GM12872 (cell line): ENCODE measurements at regions not wholly inside any gene's neighbourhood (a gene's known extent, or its start where the extent isn't known, plus 50 kb on each side); places are given as distances from the start of the nearest gene placed in this dataset.

Experiments
- TF ChIP-seq, protein P1 (sequence below): IDR thresholded peaks from 3 replicates; pipeline ENCODE4 v1.5.1; 2011; ENCODE audit warnings: low read depth, mild to moderate bottlenecking, low read length, moderate library complexity; ENCODE audit not compliant: insufficient read depth

DNA sequence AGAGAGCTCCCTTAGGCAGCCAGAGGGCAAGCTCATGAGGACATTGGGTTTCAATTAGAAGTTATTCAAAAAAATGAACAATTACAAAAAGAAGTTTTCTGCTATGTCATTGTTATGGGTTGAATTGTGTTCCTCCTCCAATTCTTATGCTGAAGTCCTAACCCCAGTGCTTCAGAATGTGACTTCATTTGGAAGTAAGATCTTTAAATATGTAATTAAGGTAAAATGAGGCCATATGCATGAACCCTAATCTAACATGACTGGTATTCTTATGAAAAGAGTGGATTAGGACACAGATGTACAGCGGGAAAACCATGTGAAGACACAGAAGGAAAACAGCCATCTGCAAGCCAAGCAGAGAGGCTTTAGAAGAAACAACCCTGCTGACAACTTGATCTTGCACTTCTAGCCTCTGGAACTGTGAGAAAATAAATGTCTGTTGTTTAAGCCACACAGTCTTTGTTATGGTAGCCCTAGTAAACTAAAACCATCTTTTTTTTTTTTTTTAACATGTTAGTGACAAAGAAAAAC is 929.6 kb downstream of the EPHA3 start:
- TF ChIP-seq, protein P1, sequence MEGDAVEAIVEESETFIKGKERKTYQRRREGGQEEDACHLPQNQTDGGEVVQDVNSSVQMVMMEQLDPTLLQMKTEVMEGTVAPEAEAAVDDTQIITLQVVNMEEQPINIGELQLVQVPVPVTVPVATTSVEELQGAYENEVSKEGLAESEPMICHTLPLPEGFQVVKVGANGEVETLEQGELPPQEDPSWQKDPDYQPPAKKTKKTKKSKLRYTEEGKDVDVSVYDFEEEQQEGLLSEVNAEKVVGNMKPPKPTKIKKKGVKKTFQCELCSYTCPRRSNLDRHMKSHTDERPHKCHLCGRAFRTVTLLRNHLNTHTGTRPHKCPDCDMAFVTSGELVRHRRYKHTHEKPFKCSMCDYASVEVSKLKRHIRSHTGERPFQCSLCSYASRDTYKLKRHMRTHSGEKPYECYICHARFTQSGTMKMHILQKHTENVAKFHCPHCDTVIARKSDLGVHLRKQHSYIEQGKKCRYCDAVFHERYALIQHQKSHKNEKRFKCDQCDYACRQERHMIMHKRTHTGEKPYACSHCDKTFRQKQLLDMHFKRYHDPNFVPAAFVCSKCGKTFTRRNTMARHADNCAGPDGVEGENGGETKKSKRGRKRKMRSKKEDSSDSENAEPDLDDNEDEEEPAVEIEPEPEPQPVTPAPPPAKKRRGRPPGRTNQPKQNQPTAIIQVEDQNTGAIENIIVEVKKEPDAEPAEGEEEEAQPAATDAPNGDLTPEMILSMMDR, result no peak

DNA sequence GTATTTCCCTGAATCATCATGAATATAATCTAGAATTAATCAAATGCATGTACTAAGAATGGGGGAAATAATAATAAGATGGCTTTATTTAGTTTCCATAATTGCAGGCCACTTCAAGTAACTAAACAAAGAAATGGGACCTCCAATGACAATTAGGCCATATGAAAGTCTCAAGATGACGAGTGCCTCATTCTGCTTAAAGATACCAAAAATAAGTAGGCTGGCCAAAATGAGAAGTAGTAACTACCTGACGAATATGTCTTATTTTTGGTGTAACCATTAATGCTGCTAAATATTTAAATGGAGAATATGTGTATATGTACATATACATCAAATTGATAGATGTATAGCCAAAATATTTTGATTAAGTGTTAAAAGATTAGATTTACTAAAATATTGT is 932.6 kb downstream of the EPHA3 start:
- TF ChIP-seq, protein P1, result no peak

DNA sequence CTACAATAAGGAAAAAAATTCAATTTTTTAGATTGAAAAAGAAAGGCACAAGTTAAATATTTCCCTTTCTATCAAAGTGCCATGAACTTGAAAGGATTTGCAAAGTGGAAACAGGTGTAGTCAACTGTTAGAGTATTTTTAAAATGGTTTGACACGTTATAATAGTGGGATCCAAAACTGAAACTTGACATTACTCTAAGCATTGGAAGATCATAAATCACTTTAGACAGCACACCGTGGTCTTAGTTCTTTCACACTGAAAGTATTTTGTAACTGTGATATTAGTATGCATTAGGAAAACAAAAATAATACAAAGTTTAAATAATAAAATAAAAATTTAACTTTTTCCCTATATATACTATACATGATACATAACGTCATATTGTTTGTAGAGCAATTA is 933.1 kb downstream of the EPHA3 start:
- TF ChIP-seq, protein P1, result no peak

DNA sequence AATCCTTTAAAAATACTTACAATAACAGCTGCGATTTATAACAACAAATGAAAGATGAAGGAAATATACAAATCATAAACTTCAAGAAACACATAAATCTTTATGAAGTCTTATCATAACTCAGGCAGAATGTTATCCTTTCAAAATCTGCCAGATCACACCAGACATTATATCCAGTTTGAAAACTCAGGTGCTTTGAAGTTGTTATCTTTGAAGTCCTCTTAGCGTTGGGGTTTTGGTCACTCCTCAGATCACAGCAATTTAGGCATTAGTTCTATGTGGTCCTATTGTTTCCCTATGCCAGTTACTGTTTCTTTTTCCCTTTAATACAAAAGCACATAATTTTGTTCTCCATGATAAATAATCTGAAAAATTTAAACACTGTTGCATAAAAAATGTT is 934.6 kb downstream of the EPHA3 start:
- TF ChIP-seq, protein P1, result no peak

DNA sequence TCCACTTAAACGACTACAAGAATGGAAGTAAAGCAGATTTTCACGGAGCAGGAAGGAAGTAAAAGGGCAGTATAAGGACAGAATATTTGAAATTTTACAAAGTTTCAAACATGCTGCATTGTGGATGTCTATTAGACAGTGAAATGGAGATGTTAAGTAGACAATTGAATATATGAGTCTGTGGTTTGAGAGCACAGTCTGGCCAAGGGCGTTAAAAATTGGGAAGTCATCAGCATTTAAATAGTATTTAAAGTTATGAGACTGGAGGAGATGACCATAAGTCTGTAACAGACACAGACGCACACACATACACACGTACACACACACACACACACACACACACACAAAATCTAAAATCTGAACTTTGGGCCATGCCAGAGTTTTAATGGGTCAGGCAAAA is 935.9 kb downstream of the EPHA3 start:
- TF ChIP-seq, protein P1, result no peak

DNA sequence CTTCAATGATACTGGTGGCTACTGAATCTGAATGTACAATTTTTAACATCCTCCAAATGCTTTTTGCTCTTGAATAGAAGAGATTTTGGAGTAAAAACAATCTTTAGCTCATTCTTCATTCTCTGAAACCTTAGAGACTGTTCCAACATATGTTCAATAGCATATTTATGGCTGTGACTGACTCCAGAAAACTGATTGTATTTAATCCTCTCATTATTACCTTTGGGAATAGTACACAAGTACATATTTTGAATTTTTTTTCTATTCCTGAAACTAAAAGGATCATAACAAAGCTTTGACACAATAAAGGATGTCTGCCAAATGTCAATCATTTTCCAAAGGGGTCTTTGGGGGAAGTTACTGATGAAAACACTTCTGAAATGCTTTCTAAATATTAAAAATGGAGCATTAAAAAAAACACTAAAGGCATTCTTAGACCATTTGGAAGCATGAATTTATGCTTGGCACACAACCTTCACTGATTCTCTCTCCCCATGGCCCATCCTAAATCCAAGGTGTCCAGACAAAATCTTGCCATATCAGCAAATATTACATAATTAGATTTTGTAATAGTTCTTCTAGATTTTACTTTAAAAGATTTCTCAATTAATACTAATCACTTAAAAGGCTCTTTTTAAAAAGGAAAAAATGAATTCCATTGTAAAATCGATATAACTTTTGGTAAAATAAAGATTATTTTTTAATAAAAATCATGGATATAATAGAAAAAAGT is 936.8 kb downstream of the EPHA3 start:
- TF ChIP-seq, protein P1, result no peak

DNA sequence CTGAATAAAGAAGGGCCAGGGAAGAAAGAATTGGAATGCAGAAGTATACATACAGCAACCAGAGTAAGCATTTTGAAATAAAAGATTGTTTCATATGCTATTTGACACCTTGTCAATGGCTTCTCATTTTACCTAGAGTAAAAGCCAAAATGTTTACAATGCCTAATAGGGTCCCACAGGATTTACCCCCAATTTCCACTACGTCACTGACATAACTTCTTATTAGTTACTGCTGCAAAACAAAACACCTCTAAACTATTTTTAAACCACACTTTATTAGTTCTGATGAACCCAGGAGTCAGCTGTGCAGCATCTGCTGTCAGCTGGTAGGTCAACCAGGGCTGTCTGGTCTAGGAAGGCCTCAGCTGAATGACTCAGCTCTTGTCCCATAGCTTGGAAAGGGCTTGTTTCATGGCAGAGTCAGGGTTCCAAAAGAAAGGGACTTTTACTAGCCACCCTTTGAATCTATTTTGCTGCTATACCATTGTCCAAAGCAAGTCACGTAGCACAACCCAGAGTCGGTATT is 945.1 kb downstream of the EPHA3 start:
- TF ChIP-seq, protein P1, result no peak
